DMS153 (cell line): ENCODE measurements at regions not wholly inside any gene's neighbourhood (a gene's known extent, or its start where the extent isn't known, plus 50 kb on each side); places are given as distances from the start of the nearest gene placed in this dataset.
"Not testable (repeated sequence)": the region's sequence is repeated elsewhere in the genome, so short reads cannot be mapped to it uniquely, and the experiment has no call there.

Source experiments
- DNase-seq: peaks from one replicate; lab custom pipeline; 2025; lab: John Stamatoyannopoulos, UW

DNA sequence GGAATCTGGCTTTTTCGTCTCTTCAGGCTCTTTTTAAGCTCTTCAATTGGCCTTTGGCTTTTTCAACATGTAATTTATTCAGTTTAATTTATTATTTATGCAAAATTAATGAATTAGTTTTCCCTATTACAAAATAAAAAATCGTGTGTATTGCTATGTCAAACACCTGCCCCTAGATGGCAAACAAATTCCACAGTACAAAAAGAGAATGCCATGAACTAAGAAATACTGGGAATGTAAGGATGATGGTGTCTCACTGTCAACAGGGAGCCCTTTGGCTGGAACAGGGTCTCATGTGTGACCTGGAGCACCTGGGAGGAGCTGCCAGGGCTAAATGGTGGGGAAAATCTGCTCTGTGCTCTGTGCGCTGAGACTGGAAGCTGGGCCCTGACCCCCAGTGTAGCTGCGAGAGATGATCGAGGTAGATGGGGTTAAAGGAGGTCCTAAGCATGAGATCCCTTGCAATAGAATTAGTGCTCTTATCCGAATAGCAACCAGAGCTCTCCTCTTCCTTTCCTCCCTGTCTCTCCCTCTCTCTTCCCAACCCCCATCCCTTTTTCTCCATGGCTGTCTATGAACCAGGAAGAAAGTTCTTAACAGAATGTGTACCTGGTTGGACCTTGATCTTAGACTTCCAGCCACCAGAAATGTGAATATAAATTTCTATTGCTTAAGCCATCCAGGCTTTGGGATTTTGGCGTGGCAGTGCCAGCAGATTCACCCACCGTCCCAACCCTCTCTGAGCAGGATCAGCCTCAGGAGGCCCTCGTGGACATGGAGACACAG lies 1183.5 kb downstream of the RPIA start:
- DNase-seq = not testable (repeated sequence)

DNA sequence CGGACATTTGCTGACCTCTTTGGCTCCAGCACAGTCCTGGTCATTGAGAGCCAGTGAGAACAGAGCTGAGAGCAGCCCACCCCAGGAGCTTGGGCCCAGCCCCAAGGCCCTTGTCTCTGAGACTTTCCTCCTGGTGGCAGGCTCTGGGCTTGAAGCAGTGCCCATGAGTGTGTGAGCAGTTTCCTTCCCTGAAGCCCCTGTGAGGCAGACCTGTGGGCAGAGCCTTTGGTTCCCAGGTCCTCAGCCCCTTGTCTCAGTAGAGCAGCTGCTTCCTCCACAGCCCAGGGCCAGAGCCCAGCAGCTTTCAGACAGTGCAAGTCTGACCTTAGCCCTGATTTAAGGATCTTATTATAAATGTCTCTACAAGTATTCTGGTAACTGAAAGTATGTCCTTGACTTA lies 1185.0 kb downstream of the RPIA start:
- DNase-seq = not testable (repeated sequence)

DNA sequence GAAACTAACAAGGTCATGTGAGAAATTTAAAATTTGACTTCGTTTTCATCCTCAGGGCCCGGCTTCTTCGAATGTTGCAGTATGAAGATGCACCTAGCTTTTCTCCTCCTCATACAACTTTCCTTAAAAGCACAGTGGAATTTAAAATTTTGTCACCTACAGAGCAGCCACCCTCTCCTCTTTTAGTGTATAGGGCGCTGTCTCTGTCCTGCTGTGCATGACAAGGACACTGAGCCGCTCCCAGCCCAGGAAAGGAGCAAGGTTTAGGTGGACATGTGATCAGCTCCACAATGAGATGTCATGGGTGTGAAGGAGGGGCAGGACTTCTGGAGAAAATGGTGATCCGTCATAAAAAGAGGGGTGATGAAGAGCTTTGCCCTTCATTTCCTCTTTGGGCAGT lies 1185.4 kb downstream of the RPIA start:
- not testable (repeated sequence) for DNase-seq

DNA sequence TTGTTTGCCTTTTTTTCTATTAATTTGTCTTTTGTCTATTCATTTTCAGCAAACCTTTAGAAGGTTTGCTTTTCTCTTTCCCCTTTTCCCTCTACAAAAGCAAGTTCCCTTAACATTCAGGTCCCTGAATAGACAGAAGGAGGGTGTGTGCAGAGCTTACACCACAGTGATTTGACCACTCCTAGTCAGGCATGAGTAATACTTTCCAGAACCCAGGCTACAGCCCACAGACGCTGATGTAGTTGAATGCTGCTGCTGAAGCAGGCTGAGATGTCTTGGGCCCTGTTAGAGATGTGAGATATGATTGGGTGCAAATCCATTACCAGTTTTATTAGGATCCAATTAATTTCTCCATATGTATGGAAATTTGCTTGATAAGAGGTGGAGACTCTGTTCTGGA lies 1191.4 kb downstream of the RPIA start:
- not testable (repeated sequence) for DNase-seq

DNA sequence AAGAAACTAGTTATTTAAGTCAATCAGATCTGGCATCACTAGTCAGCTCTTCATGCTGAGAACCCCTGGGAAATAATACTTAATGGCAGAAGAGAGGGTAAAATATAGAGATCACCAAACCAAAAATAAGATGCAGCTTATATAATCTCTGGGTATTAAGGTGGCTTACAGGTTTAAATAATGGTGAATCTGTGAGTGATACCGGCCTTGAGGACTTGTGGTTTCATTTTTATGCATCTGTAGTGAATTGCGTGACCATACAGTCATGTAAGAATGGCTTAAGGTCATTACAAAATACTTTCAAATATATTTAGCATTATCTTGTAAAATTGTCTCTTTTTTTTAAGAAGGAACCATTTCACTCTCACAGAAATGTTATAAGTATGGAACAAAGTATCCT lies 1192.2 kb downstream of the RPIA start:
- DNase-seq = not testable (repeated sequence)

DNA sequence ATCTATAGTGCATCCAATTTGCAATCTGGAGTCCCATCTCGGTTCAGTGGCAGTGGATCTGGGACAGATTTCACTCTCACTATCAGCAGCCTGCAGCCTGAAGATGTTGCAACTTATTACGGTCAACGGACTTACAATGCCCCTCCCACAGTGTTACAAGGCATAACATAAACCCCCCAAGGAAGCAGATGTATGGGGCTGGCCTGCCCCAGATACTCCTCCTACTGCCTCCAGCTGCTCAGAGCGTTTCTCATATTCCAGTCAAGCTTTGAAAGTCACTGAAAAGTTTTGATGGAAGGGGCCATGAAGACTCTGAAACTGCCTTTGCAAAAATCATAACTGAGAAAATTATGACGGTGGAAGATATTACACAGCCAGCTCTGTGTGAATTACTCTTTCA lies 1193.6 kb downstream of the RPIA start:
- not testable (repeated sequence) for DNase-seq

DNA sequence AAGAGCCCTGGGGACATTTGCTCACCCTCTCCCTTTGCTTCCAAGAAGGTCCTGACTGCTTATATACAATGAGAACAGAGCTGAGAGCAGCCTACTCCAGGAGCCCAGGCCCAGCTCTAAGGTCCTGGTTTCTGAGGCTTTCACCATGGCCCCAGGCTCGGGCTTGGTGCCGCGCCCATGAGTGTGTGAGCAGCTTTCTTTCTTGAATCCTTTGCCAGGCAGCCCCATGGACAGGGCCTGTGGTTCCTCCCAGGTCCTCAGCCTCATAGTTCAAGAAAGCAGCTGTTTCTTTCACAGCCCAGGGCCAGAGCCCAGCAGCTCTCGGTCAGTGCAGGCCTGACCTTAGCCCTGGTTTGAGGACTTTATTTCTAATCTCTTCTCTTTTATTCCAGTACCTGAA lies 1197.2 kb downstream of the RPIA start:
- not testable (repeated sequence) for DNase-seq

DNA sequence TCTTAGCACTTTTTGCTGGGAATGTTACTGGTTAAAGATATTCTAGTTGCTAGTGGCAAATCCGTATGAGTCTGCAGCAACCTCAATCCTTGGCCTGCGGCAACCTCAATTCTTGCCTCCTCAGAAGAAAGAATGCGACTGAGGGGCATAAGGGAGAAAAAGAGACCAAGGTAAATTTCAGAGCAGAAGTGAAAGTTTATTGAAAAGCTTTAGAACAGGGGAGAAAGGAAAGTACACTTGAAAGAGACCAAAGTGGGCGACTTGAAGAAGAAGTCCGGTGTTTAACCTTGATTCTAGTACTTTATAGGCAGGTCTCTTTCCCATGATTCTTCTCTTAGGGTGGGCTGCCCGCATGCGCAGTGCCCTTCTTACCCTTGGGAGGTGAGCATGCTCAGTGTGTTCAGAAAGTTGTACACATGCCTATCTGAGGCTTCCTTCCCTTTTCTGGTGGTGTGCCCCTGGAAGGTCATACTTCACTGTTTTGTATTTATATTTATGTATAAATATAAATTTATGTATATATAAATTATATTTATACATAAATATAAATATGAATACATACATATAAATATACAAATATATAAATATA lies 1198.8 kb downstream of the RPIA start:
- DNase-seq = not testable (repeated sequence)

DNA sequence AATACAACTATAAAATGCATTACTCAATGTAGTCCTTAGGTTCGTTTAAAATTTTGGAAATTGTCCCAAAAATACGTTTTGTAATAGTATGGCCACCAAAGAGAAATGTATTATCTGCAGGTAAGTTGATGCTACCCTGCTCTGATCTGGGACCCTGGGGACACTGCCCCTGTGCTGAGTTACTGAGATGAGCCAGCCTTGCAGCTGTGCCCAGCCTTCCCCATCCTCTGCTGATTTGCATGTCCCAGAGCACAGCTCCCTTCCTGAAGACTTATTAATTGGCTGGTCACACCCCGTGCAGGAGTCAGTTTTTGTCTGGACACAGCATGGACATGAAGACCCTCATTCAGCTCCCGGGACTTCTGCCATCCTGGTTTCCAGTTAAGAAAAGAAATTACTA lies 1203.5 kb downstream of the RPIA start:
- not testable (repeated sequence) for DNase-seq

DNA sequence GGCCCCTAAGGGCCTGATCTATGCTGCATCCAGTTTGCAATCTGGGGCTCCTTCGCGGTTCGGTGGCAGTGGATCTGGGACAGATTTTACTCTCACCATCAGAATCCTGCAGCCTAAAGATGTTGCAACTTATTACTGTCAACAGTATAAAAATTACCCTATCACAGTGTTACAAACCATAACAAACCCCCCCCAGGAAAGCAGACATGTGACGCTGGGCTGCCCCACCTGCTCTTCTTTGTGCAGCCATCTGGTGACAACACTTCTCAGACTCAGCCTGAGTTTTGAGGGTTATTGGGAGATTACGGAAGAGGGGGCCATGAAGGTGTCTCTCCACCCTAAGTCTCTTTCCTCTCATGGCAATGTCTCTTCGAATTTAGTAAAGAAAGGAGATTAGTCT lies 1204.2 kb downstream of the RPIA start:
- not testable (repeated sequence) for DNase-seq

DNA sequence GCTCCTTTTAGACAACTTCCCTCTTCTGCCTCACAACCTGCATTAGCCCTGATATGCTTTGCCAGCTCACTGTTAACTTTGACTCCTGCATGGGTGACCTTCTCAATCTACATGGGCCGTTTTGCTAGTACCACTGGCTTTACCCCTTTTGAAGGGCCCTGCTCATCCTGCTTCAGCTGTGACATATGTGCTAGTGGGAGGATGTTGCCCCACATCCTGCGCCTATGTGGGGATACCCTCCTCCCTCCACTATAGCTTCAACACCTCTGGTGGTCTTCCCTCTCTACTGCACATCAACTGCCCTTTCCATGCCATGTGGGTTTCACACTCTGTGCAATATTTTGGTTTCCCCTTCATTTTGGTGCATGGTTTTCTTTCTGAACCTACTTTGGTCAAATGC lies 1235.5 kb downstream of the RPIA start:
- DNase-seq = not testable (repeated sequence)

DNA sequence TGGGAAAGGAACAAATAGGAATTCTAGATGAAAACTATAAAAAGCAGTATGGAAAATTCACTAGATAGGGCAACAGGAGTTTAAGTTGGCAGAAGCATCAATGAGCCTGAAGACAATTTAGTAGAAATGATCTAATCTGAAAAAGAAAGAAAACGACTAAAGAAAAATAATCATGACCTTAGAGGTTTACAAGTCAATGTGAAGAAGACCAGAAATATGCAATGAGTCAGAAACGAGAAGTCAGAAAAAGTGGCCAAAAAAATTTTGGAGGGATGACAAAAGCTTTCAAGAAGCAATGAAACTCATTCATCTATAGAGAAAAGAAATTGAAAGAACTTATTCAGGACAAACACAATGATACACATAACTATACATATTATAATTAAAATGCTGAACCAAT lies 1244.0 kb downstream of the RPIA start:
- not testable (repeated sequence) for DNase-seq

DNA sequence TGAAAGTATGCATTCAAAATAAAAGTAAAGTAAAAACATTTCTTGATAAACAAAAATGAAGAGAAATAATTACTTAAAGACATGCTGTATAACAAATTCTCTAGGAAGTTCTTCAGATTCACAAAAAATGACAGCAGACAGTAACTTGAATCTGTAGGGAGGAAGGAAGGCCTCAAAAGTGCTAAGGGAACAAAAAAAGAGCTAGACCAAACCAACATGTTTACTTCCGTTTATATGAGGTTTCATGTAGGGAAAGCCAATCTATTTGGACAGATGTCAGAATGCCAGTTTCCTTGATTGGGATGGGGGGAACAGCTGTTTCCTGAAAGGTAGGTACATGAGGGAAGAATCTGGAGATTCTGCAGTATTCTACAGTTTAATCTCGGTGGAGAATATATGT lies 1244.5 kb downstream of the RPIA start:
- DNase-seq = not testable (repeated sequence)

DNA sequence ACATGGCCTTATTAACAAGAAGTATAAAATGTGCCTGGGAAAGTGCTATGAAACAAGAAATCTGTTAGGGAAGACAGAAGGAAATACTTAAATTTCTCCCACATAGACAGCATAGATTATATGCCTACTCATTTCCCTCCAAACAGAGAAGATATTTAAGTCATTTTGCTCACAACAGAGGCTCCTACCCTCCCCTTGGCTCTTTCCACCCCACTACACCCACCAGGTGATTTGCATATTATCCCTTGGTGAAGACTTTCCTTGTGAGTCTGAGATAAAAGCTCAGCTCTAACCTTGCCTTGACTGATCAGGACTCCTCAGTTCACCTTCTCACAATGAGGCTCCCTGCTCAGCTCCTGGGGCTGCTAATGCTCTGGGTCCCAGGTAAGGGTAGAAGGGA lies 1245.1 kb downstream of the RPIA start:
- DNase-seq = not testable (repeated sequence)

DNA sequence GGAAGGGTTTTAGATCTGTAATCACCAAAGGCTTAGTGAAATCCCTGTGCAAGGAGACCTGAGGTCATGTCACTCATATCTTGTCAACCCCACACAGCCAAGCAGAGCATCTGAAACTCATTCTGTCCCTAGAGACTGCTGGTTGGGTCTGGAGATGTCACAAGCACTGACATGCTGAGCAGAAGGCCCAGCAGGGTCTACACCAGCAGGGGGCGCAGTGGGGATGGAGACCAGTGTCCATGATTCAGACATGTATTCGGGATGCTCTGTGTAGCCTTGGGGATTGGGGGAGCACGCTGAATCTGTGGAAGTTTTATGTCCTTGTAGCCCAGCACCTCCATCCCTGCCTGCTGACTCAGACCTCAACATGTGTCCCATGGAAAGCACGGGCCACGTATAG lies 1247.3 kb downstream of the RPIA start:
- DNase-seq = not testable (repeated sequence)

DNA sequence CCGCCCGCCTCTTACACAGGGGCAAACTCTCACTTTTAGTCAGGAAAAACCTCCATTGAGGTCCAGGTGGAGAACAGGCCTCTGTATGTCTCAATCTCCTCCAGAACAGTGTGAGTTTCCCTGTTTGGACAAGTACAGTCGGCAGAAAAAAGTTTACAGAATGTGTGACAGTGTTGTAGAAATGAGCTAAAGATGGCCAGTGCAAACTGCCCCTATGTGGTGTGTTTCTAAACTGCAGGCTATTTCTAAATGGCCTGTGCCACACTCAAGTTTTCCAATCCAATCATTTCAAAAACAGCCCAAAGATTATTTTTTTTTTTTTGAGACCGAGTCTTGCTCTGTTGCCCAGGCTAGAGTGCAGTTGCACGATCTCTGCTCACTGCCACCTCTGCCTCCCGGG lies 1252.8 kb downstream of the RPIA start:
- not testable (repeated sequence) for DNase-seq

DNA sequence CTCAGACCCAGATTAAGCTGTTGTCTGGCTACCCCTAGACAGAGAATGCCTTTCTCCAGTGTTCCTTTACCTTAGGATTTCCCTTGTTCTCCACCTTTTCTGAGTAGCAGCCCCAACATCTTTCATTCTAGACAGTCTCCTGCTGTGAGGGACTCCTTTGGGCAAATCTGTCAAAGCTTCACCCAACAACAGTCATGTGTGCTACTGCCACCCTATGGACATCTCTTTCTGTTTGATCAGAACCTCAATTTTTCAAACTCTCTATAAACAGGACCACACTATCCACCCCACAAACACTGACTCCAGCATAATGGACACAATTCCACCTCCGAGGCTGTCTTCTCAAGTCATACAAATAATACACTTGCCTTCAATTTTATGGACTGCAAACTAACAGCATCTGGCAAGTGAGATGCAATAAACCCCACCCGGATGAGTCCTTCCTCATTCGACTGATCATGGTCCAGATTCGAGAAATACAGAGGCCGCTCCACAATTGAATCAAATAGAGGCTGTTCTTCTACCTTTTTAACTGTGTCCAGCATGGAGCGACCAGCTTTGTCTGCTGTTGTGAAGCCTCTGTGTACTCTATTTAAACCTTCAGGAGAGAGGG lies 1253.6 kb downstream of the RPIA start:
- DNase-seq = not testable (repeated sequence)

DNA sequence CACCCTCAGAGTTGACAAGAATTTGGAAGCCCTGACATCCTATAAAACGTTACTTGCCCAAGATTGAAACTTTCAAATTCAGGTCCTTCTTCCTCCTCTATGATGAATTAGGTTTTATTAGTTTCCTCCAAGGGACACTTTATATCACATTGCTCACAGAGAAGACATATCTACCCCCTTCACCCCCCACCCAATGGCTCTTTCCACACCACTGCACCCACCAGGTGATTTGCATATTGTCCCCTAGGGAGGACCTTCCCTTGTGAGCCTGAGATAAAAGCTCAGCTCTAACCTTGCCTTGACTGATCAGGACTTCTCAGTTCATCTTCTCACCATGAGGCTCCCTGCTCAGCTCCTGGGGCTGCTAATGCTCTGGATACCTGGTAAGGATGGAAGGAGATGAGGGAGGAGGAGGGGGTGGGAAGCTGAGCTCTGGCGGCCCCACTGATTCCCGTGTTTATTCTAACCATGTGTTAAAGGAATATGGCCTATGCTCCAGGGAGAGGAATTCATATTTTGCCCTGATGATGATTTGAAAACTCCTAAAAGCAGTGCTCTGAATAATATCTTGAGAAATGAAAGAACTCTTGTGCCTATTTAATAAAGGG lies 1255.8 kb downstream of the RPIA start:
- not testable (repeated sequence) for DNase-seq

DNA sequence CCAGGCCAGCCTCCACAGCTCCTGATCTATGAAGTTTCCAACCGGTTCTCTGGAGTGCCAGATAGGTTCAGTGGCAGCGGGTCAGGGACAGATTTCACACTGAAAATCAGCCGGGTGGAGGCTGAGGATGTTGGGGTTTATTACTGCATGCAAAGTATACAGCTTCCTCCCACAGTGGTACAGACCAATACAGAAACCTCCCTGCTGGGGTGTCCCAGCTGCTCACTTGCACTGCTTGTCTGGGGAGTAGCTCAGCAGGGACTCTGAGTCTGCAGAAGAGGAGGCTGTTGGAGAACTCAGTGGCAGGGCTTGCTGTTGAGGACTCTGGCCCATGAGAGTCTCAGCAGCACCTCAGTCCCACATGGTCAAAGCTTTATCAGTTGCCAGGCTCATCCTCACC lies 1256.6 kb downstream of the RPIA start:
- not testable (repeated sequence) for DNase-seq

DNA sequence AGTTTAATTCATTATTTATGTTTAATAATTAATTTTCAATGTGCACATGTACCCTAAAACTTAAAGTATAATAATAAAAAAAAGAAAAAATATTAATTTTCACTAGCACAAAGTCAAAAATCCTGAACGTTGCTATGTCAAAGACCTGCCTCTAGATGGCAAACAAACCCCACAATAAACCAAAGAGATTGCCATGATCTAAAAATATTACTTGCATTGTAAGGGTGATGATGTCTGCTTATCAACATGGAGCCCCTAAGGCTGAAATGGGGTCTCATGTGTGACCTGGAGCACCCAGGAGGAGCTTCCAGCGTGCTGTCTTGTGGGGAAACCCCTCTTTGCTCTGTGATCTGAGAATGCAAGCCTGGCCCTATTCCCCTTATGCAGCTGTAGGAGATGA lies 1259.3 kb downstream of the RPIA start:
- not testable (repeated sequence) for DNase-seq

DNA sequence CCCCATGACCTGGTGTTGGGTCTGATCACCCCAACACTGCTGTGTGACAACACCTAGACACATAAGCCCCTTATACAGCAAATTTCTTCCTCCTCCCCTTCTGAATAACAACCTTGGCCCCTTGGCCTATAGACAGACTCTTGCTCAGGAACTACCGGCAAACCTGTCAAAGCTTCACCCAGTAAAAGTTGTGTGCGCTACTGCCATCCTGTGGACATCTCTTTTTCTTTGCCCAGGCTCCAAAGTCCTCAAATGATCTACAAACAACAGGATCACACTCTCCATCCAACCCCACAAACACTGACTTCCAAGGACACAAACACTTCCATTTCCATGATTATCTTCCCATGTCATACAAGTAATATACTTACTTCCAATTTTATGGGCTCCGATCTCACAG lies 1265.8 kb downstream of the RPIA start:
- not testable (repeated sequence) for DNase-seq

DNA sequence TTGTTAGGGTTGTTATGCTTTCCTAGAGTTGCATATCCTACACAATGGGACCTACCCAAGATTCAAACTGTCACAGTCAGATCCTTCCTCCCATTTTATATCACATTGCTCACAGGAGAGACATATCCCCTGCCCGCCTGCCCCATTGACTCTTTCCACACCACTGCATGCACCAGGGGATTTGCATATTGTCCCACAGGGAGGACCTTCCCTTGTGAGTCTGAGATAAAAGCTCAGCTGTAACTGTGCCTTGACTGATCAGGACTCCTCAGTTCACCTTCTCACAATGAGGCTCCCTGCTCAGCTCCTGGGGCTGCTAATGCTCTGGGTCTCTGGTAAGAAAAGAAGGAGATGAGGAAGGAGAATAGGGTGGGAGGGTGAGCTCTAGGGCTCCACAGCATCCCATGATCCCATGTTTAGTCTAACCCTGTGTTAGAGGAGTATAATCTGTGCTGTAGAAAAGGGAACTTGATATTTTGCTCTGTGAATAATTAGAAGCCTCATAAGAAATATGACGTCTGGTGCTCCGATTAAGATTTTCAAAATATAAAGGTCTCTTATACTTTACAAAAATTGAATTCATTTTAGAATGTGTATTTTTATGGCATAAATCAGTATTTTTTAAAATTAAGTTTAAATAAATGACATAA lies 1268.4 kb downstream of the RPIA start:
- DNase-seq = not testable (repeated sequence)
